HG03354 (cell line): ENCODE measurements at regions not wholly inside any gene's neighbourhood (a gene's known extent, or its start where the extent isn't known, plus 50 kb on each side); places are given as distances from the start of the nearest gene placed in this dataset.
A peak's percentile ranks its signal among the peaks of the same experiment; 100 is the strongest.
"Not testable (repeated sequence)": the region's sequence is repeated elsewhere in the genome, so short reads cannot be mapped to it uniquely, and the experiment has no call there.

ENCODE experiments used
- ATAC-seq: cut with Tn5 transposase; IDR thresholded peaks from one replicate; pipeline ENCODE4 v1.9.1; 2021; ENCODE audit warnings: mild to moderate bottlenecking; ENCODE audit not compliant: unreplicated experiment, poor library complexity, severe bottlenecking

GRCh38 chr15:92705764-92706163 is 50.2 kb upstream of the FAM174B start:
- no peak for ATAC-seq

- no peak for ATAC-seq
Observed at GRCh38 chr15:92706201-92706600, 50.6 kb upstream of the FAM174B start.

- ATAC-seq = no peak
Observed at GRCh38 chr15:92707880-92708551, 52.4 kb upstream of the FAM174B start.

GRCh38 chr15:92708635-92709034 is 53.1 kb upstream of the FAM174B start:
- no peak for ATAC-seq

GRCh38 chr15:92709110-92709790 is 53.7 kb upstream of the FAM174B start:
- ATAC-seq = no peak

- no peak for ATAC-seq
Observed at GRCh38 chr15:92711457-92711831, 55.9 kb upstream of the FAM174B start.

GRCh38 chr15:92714077-92714476 is 58.5 kb upstream of the FAM174B start:
- peak; percentile 28 for ATAC-seq

GRCh38 chr15:92714477-92715401 is 59.2 kb upstream of the FAM174B start:
- peak; percentile 91 for ATAC-seq

- ATAC-seq = no peak
Observed at GRCh38 chr15:92715758-92716157, 60.2 kb upstream of the FAM174B start.

GRCh38 chr15:92719021-92719420 is 63.4 kb upstream of the FAM174B start:
- ATAC-seq = no peak

- ATAC-seq = no peak
Observed at GRCh38 chr15:92724144-92724543, 68.6 kb upstream of the FAM174B start.

- ATAC-seq = no peak
Observed at GRCh38 chr15:92725171-92725570, 69.6 kb upstream of the FAM174B start.

- ATAC-seq = no peak
Observed at GRCh38 chr15:92728266-92728665, 72.7 kb upstream of the FAM174B start.

- no peak for ATAC-seq
Observed at GRCh38 chr15:92733090-92733933, 77.7 kb upstream of the FAM174B start.

GRCh38 chr15:92733934-92734521 is 78.5 kb upstream of the FAM174B start:
- ATAC-seq = no peak

GRCh38 chr15:92739246-92739645 is 83.7 kb upstream of the FAM174B start:
- ATAC-seq = not testable (repeated sequence)

- ATAC-seq = no peak
Observed at GRCh38 chr15:92745845-92746271, 90.3 kb upstream of the FAM174B start.

GRCh38 chr15:92747047-92747446 is 91.5 kb upstream of the FAM174B start:
- no peak for ATAC-seq

- ATAC-seq = no peak
Observed at GRCh38 chr15:92749216-92749615, 93.6 kb upstream of the FAM174B start.
